ENCODE measurements at regions not wholly inside any gene's neighbourhood (a gene's known extent, or its start where the extent isn't known, plus 50 kb on each side); places are given as distances from the start of the nearest gene placed in this dataset.

DNA sequence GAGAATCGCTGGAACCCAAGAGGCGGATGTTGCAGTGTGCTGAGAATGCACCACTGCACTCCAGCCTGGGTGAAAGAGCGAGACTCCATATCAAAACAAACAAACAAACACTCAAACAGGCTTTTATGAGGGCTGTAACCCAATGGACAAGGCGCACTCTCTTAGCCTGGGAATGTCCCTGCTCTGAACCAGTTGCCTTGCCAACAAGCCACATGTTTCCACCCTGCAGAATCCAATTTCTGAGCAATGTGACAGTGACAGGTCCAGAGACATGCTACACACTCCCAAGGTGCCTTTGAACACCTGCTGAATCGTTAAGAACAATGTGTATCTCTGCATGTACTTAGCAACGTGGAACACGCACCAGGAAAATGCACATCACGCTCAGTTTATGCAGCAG lies 186.8 kb upstream of the AUTS2 start:
- H3K9me3 ChIP-seq, result no peaks in the 10 kb centered on the region
- no peaks in the 10 kb centered on the region for H3K27me3 ChIP-seq (replicated peaks; ENCODE audit: insufficient read depth)
- ATAC-seq (ENCODE audit: insufficient number of reproducible peaks, low FRiP score, low read depth) (no peak), DNase-seq (ENCODE audit: low spot score) (no peak)
- no peak overlapping the region for H3K27ac ChIP-seq
- no peak overlapping the region for H3K4me3 ChIP-seq
- no peaks in the 10 kb centered on the region for H3K36me3 ChIP-seq
- TF ChIP-seq, protein P1, sequence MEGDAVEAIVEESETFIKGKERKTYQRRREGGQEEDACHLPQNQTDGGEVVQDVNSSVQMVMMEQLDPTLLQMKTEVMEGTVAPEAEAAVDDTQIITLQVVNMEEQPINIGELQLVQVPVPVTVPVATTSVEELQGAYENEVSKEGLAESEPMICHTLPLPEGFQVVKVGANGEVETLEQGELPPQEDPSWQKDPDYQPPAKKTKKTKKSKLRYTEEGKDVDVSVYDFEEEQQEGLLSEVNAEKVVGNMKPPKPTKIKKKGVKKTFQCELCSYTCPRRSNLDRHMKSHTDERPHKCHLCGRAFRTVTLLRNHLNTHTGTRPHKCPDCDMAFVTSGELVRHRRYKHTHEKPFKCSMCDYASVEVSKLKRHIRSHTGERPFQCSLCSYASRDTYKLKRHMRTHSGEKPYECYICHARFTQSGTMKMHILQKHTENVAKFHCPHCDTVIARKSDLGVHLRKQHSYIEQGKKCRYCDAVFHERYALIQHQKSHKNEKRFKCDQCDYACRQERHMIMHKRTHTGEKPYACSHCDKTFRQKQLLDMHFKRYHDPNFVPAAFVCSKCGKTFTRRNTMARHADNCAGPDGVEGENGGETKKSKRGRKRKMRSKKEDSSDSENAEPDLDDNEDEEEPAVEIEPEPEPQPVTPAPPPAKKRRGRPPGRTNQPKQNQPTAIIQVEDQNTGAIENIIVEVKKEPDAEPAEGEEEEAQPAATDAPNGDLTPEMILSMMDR (IDR thresholded peaks at IDR 0.05), result no peak
- H3K4me1 ChIP-seq (ENCODE audit: control insufficient read depth in 1 of 2, low read depth in 2 of 2), result peaks cover 0 to 3% of the 10 kb centered on the region in 2 donors

DNA sequence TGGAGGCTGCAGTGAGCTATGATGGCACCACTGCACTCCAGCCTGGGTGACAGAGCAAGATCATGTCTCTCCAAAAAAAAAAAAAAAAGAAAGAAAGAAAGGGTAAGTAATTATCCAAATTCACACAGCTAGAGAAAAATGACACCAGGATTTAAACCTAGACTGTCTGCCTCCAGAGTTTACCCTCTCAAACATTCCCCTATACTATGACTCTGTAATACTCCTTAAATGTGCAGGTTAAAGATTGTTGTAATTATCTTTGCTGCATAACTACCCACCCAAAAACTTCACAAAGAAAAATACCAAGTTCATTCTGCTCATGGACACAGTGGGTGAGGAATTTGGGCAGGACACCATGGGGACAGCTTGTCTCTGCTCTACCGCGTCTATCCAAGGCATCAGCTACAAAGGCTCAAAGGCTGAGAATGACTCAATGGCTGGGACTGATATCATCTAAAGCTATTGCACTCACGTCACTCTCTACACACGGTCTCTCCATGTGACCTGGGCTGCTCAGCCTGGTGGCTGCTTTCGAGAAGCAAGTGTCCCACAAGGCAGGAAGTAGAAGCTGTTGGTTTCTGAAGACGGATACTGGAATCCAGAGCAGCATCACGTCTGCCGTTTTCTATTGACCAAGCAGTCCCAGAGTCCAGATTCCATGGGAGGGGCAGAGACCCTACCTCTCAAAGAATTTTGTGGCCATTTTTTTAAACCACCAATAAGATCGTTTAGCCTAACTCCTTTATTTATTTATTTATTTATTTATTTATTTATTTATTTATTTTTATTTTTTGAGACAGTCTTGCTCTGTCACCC lies 185.7 kb upstream of the AUTS2 start:
- Histone ChIP-seq H3K36me3 (no peaks in the 10 kb centered on the region), H3K27ac (no peak overlapping the region), H3K4me3 (no peak overlapping the region), H3K4me1 (ENCODE audit: control insufficient read depth in 1 of 2, low read depth in 2 of 2) (peaks cover 0 to 3% of the 10 kb centered on the region in 2 donors), H3K27me3 (replicated peaks; ENCODE audit: insufficient read depth) (no peaks in the 10 kb centered on the region), H3K9me3 (no peaks in the 10 kb centered on the region)
- TF ChIP-seq, protein P1 (IDR thresholded peaks at IDR 0.05), result no peak
- DNase-seq (ENCODE audit: low spot score), result no peak
- ATAC-seq (ENCODE audit: insufficient number of reproducible peaks, low FRiP score, low read depth), result peak; percentile 43

DNA sequence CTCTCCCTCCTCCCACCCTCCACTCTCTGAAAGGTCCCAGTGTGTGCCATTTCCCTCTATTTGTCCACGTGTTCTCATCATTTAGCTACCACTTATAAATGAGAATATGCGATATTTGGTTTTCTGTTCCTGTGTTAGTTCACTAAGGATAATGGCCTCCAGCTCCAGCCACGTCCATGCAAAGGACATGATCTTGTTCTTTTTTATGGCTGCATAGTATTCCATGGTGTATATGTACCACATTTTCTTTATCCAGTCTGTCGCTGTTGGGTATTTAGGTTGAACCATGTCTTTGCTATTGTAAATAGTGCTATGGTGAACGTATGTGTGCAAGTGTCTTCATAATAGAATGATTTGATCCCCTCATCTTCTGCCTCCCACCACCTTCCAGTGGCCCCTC lies 183.7 kb upstream of the AUTS2 start:
- no peak for ATAC-seq (ENCODE audit: insufficient number of reproducible peaks, low FRiP score, low read depth)
- H3K36me3 ChIP-seq, result no peaks in the 10 kb centered on the region
- TF ChIP-seq, protein P1 (IDR thresholded peaks at IDR 0.05), result no peak

DNA sequence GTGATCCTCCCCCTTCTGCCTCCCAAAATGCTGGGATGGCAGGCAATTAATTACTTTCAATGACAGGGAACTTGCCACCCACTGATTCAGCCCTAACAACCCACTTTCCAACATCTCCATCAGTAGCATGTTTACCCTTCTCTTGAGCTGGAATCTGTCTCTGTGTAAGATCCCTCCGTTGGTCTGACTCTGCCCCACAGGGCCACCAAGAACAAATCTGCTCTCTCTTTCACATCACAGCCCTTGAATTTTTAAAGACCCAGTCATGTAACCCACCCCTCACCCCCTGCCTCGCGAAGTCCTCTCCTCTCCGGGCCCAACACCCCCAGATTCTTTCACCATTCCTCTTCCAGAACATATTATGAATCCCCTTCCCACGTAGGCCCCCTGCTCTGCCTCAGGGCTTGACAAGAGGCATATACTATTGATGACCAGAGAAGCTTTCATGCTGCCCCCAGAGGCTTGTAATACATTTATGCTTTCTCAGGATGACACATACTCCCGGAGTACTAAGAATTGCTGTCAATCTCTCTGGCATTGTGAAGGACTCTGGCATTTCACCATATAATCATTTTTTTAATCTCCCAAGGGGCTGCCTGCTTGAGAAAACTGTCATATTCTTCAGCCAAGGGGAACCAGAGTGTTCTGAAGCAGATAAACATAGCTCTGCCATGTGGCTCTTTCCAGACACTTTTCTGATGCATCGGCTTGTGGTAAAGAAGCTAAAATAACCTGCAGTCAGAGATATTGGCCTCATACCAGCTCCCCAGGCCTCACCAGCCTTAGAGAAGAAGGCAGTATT lies 179.2 kb upstream of the AUTS2 start:
- no peak for DNase-seq (ENCODE audit: low spot score)
- H3K4me3 ChIP-seq, result no peak overlapping the region
- H3K4me1 ChIP-seq (ENCODE audit: control insufficient read depth in 1 of 2, low read depth in 2 of 2), result peaks cover 12 to 35% of the 10 kb centered on the region in 2 donors
- TF ChIP-seq, protein P1 (IDR thresholded peaks at IDR 0.05), result no peak
- H3K9me3 ChIP-seq, result no peaks in the 10 kb centered on the region
- H3K27ac ChIP-seq, result no peak overlapping the region
- H3K36me3 ChIP-seq, result no peaks in the 10 kb centered on the region
- H3K27me3 ChIP-seq (replicated peaks; ENCODE audit: insufficient read depth), result no peaks in the 10 kb centered on the region
- no peak for ATAC-seq (ENCODE audit: insufficient number of reproducible peaks, low FRiP score, low read depth)

More for the DNA sequence above, 183.7 kb upstream of the AUTS2 start:
- Histone ChIP-seq H3K4me1 (ENCODE audit: control insufficient read depth in 1 of 2, low read depth in 2 of 2) (peaks cover 3 to 10% of the 10 kb centered on the region in 2 donors), H3K4me3 (no peak overlapping the region), H3K27me3 (replicated peaks; ENCODE audit: insufficient read depth) (no peaks in the 10 kb centered on the region), H3K9me3 (no peaks in the 10 kb centered on the region), H3K27ac (no peak overlapping the region)
- no peak for DNase-seq (ENCODE audit: low spot score)

DNA sequence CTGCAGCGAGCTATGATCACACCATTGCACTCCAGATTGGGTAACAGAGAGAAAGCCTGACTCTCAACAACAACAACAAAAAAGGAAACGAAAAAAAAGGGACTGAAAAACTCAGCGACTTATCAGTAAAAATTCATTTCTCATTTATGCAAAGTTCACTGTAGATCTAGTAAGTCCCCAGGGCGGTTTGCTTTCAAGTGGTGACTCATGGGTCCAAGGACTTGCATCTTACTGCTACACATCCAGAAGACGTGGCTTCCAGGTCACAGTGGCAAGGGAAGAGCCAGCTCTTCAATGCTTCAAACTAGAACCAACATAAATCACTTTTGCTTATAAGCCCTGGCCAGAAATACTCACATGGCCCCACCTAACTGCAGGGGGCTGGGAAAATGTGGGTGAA lies 178.3 kb upstream of the AUTS2 start:
- peaks cover 12 to 35% of the 10 kb centered on the region in 2 donors for H3K4me1 ChIP-seq (ENCODE audit: control insufficient read depth in 1 of 2, low read depth in 2 of 2)
- H3K27ac ChIP-seq, result no peak overlapping the region
- H3K9me3 ChIP-seq, result no peaks in the 10 kb centered on the region
- TF ChIP-seq, protein P1 (IDR thresholded peaks at IDR 0.05), result no peak
- DNase-seq (ENCODE audit: low spot score), result no peak
- H3K36me3 ChIP-seq, result no peaks in the 10 kb centered on the region
- no peaks in the 10 kb centered on the region for H3K27me3 ChIP-seq (replicated peaks; ENCODE audit: insufficient read depth)
- ATAC-seq (ENCODE audit: insufficient number of reproducible peaks, low FRiP score, low read depth), result no peak
- H3K4me3 ChIP-seq, result no peak overlapping the region
